GM23338 (cell line): ENCODE measurements at regions not wholly inside any gene's neighbourhood (a gene's known extent, or its start where the extent isn't known, plus 50 kb on each side); places are given as distances from the start of the nearest gene placed in this dataset.

ENCODE experiments used
- ATAC-seq: fragments of 200-7000 bp; cut with Tn5 transposase; 3 replicates; pipeline ENCODE4 v1.9.1; 2020
- DNase-seq: peaks from one replicate; pipeline ENCODE4 v3.0.0-alpha.2; 2015; ENCODE audit warnings: low spot score
- H2AFZ ChIP-seq: fragments of 200-600 bp; sonication (generic); 2 replicates; pipeline ENCODE4 v1.8.0; 2016; ENCODE audit warnings: antibody characterized with exemption, mild to moderate bottlenecking, moderate library complexity
- H3F3A ChIP-seq: fragments of 200-600 bp; sonication (generic); replicated peaks from 2 replicates; pipeline ENCODE4 v1.8.0; 2017; ENCODE audit warnings: antibody characterized with exemption, mixed run types, low read depth
- H3K27ac ChIP-seq: fragments of 200-600 bp; sonication (generic); 2 replicates; pipeline ENCODE4 v1.6.1; 2016; ENCODE audit warnings: low read depth
- H3K27me3 ChIP-seq: fragments of 200-600 bp; sonication (generic); 2 replicates; pipeline ENCODE4 v1.8.0; 2016; ENCODE audit warnings: mild to moderate bottlenecking, mixed run types, moderate library complexity; ENCODE audit not compliant: insufficient read depth
- H3K36me3 ChIP-seq: fragments of 200-600 bp; sonication (generic); 2 replicates; pipeline ENCODE4 v1.8.0; 2016; ENCODE audit warnings: mild to moderate bottlenecking; ENCODE audit not compliant: insufficient read depth
- H3K4me1 ChIP-seq: fragments of 200-600 bp; sonication (generic); 2 replicates; pipeline ENCODE4 v1.8.0; 2016; ENCODE audit warnings: mild to moderate bottlenecking, moderate library complexity; ENCODE audit not compliant: insufficient read depth
- H3K4me2 ChIP-seq: fragments of 200-600 bp; sonication (generic); 2 replicates; pipeline ENCODE4 v1.7.1; 2017; ENCODE audit warnings: mixed run types
- H3K4me3 ChIP-seq: fragments of 200-600 bp; sonication (generic); 2 replicates; pipeline ENCODE4 v1.6.1; 2016; ENCODE audit warnings: mixed run types
- H3K79me2 ChIP-seq: fragments of 200-600 bp; sonication (generic); replicated peaks from 2 replicates; pipeline ENCODE4 v1.8.0; 2017; ENCODE audit warnings: mild to moderate bottlenecking; ENCODE audit not compliant: insufficient read depth
- H3K9me2 ChIP-seq: fragments of 200-600 bp; sonication (generic); 2 replicates; pipeline ENCODE4 v1.8.0; 2017; ENCODE audit not compliant: insufficient read depth
- H4K20me1 ChIP-seq: fragments of 200-600 bp; sonication (generic); replicated peaks from 2 replicates; pipeline ENCODE4 v1.8.0; 2017; ENCODE audit warnings: mild to moderate bottlenecking; ENCODE audit not compliant: insufficient read depth
- H3K27ac Mint-ChIP-seq: 2 replicates; pipeline ENCODE4 v1.8.0; 2020; ENCODE audit warnings: inconsistent platforms, mild to moderate bottlenecking, moderate library complexity, mixed read lengths
- H3K27me3 Mint-ChIP-seq: 3 replicates; pipeline ENCODE4 v1.8.0; 2022; ENCODE audit warnings: low read depth, mild to moderate bottlenecking, moderate library complexity, mixed read lengths, inconsistent platforms; ENCODE audit not compliant: insufficient read depth, poor library complexity
- H3K36me3 Mint-ChIP-seq: 3 replicates; pipeline ENCODE4 v1.8.0; 2021; ENCODE audit warnings: low read depth, mild to moderate bottlenecking, inconsistent platforms, moderate library complexity, mixed read lengths
- H3K4me1 Mint-ChIP-seq: 3 replicates; pipeline ENCODE4 v1.8.0; 2020; ENCODE audit warnings: mild to moderate bottlenecking, inconsistent platforms, mixed read lengths
- H3K4me3 Mint-ChIP-seq: 3 replicates; pipeline ENCODE4 v1.8.0; 2021; ENCODE audit warnings: moderate library complexity, mild to moderate bottlenecking, inconsistent platforms, mixed read lengths
- H3K9me3 Mint-ChIP-seq: 3 replicates; pipeline ENCODE4 v1.8.0; 2020; ENCODE audit warnings: moderate library complexity, mild to moderate bottlenecking, inconsistent platforms, mixed read lengths
- CREB1 ChIP-seq: fragments of 250-450 bp; sonication (Bioruptor Pico); IDR thresholded peaks from 2 replicates; pipeline ENCODE4 v1.5.0; 2020; ENCODE audit warnings: low read depth, mild to moderate bottlenecking, moderate library complexity
- EZH2 ChIP-seq: fragments of 200-600 bp; sonication (generic); IDR thresholded peaks from one replicate; pipeline ENCODE4 v1.8.0; 2017; ENCODE audit warnings: antibody characterized with exemption, mild to moderate bottlenecking, low read depth; ENCODE audit not compliant: unreplicated experiment
- JUNB ChIP-seq: IDR thresholded peaks from one replicate; pipeline ENCODE4 v1.6.1; 2016; ENCODE audit warnings: antibody characterized with exemption; ENCODE audit not compliant: unreplicated experiment
- NANOG ChIP-seq: IDR thresholded peaks from 2 replicates; pipeline ENCODE4 v1.6.1; 2016; ENCODE audit warnings: antibody characterized with exemption, borderline replicate concordance
- POLR2AphosphoS5 ChIP-seq: IDR thresholded peaks from 2 replicates; pipeline ENCODE4 v1.6.1; 2016; ENCODE audit warnings: antibody characterized with exemption, low read depth
- STAT1 ChIP-seq: IDR thresholded peaks from one replicate; pipeline ENCODE4 v1.6.1; 2016; ENCODE audit warnings: antibody characterized with exemption; ENCODE audit not compliant: unreplicated experiment
- ZNF114 ChIP-seq: fragments of 250-450 bp; sonication (Bioruptor Pico); IDR thresholded peaks from 2 replicates; pipeline ENCODE4 v1.5.0; 2020; ENCODE audit warnings: mild to moderate bottlenecking, moderate library complexity
- ZNF331 ChIP-seq: fragments of 250-450 bp; sonication (Bioruptor Pico); IDR thresholded peaks from 2 replicates; pipeline ENCODE4 v1.5.0; 2020; ENCODE audit warnings: low read depth, mild to moderate bottlenecking, moderate library complexity
- TF ChIP-seq, protein P1 (sequence below): IDR thresholded peaks from one replicate; pipeline ENCODE4 v1.6.1; 2018; ENCODE audit warnings: antibody characterized with exemption; ENCODE audit not compliant: unreplicated experiment
- TF ChIP-seq, protein P2 (sequence below), 2 experiments: fragments of 200-600 bp in 1 of 2; sonication (generic) in 1 of 2; conservative IDR thresholded peaks; 2 replicates each; pipeline versions ENCODE4 v1.5.1 to v1.6.1; 2016 to 2017; ENCODE audit warnings: antibody characterized with exemption in 2 of 2, low read depth in 2 of 2, mild to moderate bottlenecking in 2 of 2, moderate library complexity in 1 of 2
- TF ChIP-seq, protein P3 (sequence below): IDR thresholded peaks from 2 replicates; pipeline ENCODE4 v1.6.1; 2016; ENCODE audit warnings: antibody characterized with exemption

DNA sequence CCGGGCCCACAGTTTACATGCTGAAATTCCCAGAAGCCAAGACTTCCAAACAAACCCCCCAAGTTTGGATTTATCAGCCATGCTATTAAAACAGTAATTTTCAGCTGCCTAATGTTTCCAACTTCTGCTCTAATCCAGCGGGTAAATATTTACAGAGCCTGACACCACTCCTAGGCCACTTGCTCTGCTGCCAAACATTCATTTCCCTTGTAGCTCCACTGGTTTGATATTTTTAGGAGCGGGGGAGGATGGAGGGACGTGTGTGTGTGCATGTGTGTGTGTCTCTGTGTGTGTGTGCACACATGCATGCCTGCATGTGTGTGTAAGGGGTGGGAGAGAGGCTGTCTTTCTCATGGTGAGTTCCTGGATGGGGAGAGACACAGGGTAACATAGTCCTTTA lies 115.7 kb upstream of the PJA1 start (continued):
- TF ChIP-seq, protein P1, sequence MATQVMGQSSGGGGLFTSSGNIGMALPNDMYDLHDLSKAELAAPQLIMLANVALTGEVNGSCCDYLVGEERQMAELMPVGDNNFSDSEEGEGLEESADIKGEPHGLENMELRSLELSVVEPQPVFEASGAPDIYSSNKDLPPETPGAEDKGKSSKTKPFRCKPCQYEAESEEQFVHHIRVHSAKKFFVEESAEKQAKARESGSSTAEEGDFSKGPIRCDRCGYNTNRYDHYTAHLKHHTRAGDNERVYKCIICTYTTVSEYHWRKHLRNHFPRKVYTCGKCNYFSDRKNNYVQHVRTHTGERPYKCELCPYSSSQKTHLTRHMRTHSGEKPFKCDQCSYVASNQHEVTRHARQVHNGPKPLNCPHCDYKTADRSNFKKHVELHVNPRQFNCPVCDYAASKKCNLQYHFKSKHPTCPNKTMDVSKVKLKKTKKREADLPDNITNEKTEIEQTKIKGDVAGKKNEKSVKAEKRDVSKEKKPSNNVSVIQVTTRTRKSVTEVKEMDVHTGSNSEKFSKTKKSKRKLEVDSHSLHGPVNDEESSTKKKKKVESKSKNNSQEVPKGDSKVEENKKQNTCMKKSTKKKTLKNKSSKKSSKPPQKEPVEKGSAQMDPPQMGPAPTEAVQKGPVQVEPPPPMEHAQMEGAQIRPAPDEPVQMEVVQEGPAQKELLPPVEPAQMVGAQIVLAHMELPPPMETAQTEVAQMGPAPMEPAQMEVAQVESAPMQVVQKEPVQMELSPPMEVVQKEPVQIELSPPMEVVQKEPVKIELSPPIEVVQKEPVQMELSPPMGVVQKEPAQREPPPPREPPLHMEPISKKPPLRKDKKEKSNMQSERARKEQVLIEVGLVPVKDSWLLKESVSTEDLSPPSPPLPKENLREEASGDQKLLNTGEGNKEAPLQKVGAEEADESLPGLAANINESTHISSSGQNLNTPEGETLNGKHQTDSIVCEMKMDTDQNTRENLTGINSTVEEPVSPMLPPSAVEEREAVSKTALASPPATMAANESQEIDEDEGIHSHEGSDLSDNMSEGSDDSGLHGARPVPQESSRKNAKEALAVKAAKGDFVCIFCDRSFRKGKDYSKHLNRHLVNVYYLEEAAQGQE = no peak
- TF ChIP-seq, protein P2, sequence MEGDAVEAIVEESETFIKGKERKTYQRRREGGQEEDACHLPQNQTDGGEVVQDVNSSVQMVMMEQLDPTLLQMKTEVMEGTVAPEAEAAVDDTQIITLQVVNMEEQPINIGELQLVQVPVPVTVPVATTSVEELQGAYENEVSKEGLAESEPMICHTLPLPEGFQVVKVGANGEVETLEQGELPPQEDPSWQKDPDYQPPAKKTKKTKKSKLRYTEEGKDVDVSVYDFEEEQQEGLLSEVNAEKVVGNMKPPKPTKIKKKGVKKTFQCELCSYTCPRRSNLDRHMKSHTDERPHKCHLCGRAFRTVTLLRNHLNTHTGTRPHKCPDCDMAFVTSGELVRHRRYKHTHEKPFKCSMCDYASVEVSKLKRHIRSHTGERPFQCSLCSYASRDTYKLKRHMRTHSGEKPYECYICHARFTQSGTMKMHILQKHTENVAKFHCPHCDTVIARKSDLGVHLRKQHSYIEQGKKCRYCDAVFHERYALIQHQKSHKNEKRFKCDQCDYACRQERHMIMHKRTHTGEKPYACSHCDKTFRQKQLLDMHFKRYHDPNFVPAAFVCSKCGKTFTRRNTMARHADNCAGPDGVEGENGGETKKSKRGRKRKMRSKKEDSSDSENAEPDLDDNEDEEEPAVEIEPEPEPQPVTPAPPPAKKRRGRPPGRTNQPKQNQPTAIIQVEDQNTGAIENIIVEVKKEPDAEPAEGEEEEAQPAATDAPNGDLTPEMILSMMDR (conservative IDR thresholded peaks at IDR 0.05; ENCODE audit: low read depth in 2 of 2) = no peak

DNA sequence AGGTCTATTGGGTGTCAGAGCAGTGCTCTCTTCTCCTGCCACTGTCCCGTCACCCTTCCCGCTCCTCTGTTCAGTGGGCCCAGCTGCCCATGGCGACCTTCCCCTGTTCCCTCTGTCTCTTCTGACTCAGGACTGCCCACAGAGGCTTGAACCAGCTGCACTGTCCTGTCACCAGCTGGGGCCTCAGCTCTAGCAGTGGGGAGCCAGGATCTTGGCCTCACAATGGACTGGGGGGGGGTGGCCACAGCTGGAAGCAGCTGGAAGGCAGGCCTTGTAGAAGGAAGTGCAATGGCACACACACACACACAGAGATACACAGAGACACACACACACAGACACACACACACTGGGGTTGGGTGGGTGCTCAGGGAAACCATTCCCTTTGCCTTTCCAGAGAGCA lies 114.0 kb upstream of the PJA1 start:
- Mint-ChIP-seq H3K27ac (no peak overlapping the region), H3K4me3 (no peak overlapping the region), H3K4me1 (peaks cover 38% of the 10 kb centered on the region), H3K27me3 (peaks cover 24% of the 10 kb centered on the region), H3K36me3 (no peaks in the 10 kb centered on the region), H3K9me3 (no peaks in the 10 kb centered on the region)
- Histone ChIP-seq H3K36me3 (no peaks in the 10 kb centered on the region), H4K20me1 (no peaks in the 10 kb centered on the region), H3K4me2 (no peak overlapping the region; the same call in 1 of the 2 replicates), H3K4me3 (no peak overlapping the region), H3K27ac (no peak overlapping the region), H3K4me1 (peaks cover 17% of the 10 kb centered on the region; the same call in 1 of the 2 replicates), H3K9me2 (no peaks in the 10 kb centered on the region), H3K79me2 (no peaks in the 10 kb centered on the region), H3K27me3 (peaks cover 50% of the 10 kb centered on the region), H2AFZ (no peak overlapping the region), H3F3A (no peaks in the 10 kb centered on the region)
- no peak for DNase-seq
- ATAC-seq = no peak
- TF ChIP-seq, protein P1 = no peak
- no peak for TF ChIP-seq ZNF331 (CRISPR knock-in tag)
- no peak for TF ChIP-seq ZNF114 (CRISPR knock-in tag)
- TF ChIP-seq, protein P2 (conservative IDR thresholded peaks at IDR 0.05; ENCODE audit: low read depth in 2 of 2) = no peak
- TF ChIP-seq POLR2AphosphoS5 = no peak
- TF ChIP-seq, protein P3, sequence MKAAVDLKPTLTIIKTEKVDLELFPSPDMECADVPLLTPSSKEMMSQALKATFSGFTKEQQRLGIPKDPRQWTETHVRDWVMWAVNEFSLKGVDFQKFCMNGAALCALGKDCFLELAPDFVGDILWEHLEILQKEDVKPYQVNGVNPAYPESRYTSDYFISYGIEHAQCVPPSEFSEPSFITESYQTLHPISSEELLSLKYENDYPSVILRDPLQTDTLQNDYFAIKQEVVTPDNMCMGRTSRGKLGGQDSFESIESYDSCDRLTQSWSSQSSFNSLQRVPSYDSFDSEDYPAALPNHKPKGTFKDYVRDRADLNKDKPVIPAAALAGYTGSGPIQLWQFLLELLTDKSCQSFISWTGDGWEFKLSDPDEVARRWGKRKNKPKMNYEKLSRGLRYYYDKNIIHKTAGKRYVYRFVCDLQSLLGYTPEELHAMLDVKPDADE = no peak
- no peak for TF ChIP-seq JUNB
- TF ChIP-seq NANOG = no peak
- no peak for TF ChIP-seq EZH2
- TF ChIP-seq STAT1 = no peak
- TF ChIP-seq CREB1 (CRISPR knock-in tag) = no peak
